Liver (tissue), 8 donors: ENCODE measurements at regions not wholly inside any gene's neighbourhood (a gene's known extent, or its start where the extent isn't known, plus 50 kb on each side); places are given as distances from the start of the nearest gene placed in this dataset.

Source experiments
- DNase-seq: peaks from one replicate; pipeline ENCODE4 v3.0.0-alpha.2; 2017; ENCODE audit warnings: low spot score
- H3K27ac ChIP-seq, 2 donors: one replicate each; pipeline ENCODE4 v1.7.0; 2013; ENCODE audit warnings: inconsistent platforms in 2 of 2, low read length in 2 of 2, control low read depth in 1 of 2, low read depth in 1 of 2, mild to moderate bottlenecking in 1 of 2
- H3K27me3 ChIP-seq, 4 donors: one replicate each; pipeline versions ENCODE4 v1.6.1 to v1.7.0; 2013; ENCODE audit warnings: low read length in 3 of 4, inconsistent platforms in 1 of 4, mild to moderate bottlenecking in 1 of 4, moderate library complexity in 1 of 4; ENCODE audit not compliant: control insufficient read depth in 4 of 4, insufficient read depth in 4 of 4
- H3K36me3 ChIP-seq, 4 donors: one replicate each; pipeline versions ENCODE4 v1.6.1 to v1.7.0; 2013; ENCODE audit warnings: low read length in 3 of 4, mild to moderate bottlenecking in 3 of 4, low read depth in 1 of 4, moderate library complexity in 1 of 4; ENCODE audit not compliant: control insufficient read depth in 4 of 4, insufficient read depth in 3 of 4
- H3K4me1 ChIP-seq, 4 donors: one replicate each; pipeline versions ENCODE4 v1.6.1 to v1.7.0; 2013; ENCODE audit warnings: low read length in 3 of 4, mild to moderate bottlenecking in 3 of 4, moderate library complexity in 1 of 4; ENCODE audit not compliant: control insufficient read depth in 4 of 4, insufficient read depth in 4 of 4
- H3K4me3 ChIP-seq, 3 donors: one replicate each; pipeline versions ENCODE4 v1.6.1 to v1.7.0; 2013; ENCODE audit warnings: low read length in 3 of 3, control low read depth in 1 of 3, low read depth in 1 of 3, mild to moderate bottlenecking in 1 of 3
- H3K9ac ChIP-seq, 2 donors: one replicate each; pipeline ENCODE4 v1.7.0; 2013; ENCODE audit warnings: low read length in 2 of 2, mild to moderate bottlenecking in 2 of 2, moderate library complexity in 2 of 2, control low read depth in 1 of 2, low read depth in 1 of 2
- H3K9me3 ChIP-seq, 4 donors: one replicate each; pipeline versions ENCODE4 v1.6.1 to v1.7.0; 2013; ENCODE audit warnings: low read length in 3 of 4; ENCODE audit not compliant: control insufficient read depth in 4 of 4
- EGR1 ChIP-seq, 2 donors: IDR thresholded peaks; 2 replicates each; pipeline ENCODE4 v1.6.1; 2016 to 2018; ENCODE audit warnings: antibody characterized with exemption in 2 of 2, low read depth in 2 of 2
- FOXA1 ChIP-seq: IDR thresholded peaks from 2 replicates; pipeline ENCODE4 v1.6.1; 2016; ENCODE audit warnings: antibody characterized with exemption
- FOXA2 ChIP-seq: IDR thresholded peaks from 2 replicates; pipeline ENCODE4 v1.6.1; 2016; ENCODE audit warnings: antibody characterized with exemption
- HNF4A ChIP-seq, 2 donors: conservative IDR thresholded peaks; 2 replicates each; pipeline ENCODE4 v1.6.1; 2016; ENCODE audit warnings: antibody characterized with exemption in 2 of 2, mild to moderate bottlenecking in 2 of 2
- HNF4G ChIP-seq: IDR thresholded peaks from 2 replicates; pipeline ENCODE4 v1.6.1; 2016; ENCODE audit warnings: antibody characterized with exemption
- JUND ChIP-seq, 2 donors: IDR thresholded peaks; 2 replicates each; pipeline ENCODE4 v1.6.1; 2016; ENCODE audit warnings: antibody characterized with exemption in 2 of 2
- NR2F2 ChIP-seq: IDR thresholded peaks from 2 replicates; pipeline ENCODE4 v1.6.1; 2016; ENCODE audit warnings: antibody characterized with exemption
- RAD21 ChIP-seq, 2 donors: IDR thresholded peaks; 2 replicates each; pipeline ENCODE4 v1.6.1; 2016; ENCODE audit warnings: antibody characterized with exemption in 2 of 2, mild to moderate bottlenecking in 2 of 2
- RXRA ChIP-seq, 2 donors: IDR thresholded peaks; 2 replicates each; pipeline ENCODE4 v1.6.1; 2017 to 2018; ENCODE audit warnings: antibody characterized with exemption in 2 of 2, mild to moderate bottlenecking in 1 of 2
- SP1 ChIP-seq: IDR thresholded peaks from 2 replicates; pipeline ENCODE4 v1.6.1; 2018; ENCODE audit warnings: antibody characterized with exemption, mild to moderate bottlenecking
- TAF1 ChIP-seq: conservative IDR thresholded peaks from 2 replicates; pipeline ENCODE4 v1.6.1; 2016; ENCODE audit warnings: antibody characterized with exemption, mild to moderate bottlenecking
- YY1 ChIP-seq: IDR thresholded peaks from 2 replicates; pipeline ENCODE4 v1.6.1; 2016; ENCODE audit warnings: antibody characterized with exemption, mild to moderate bottlenecking
- WGBS: extraction: QIAGEN DNeasy Blood & Tissue Kit; methylation state at CpG from one replicate; pipeline ENCODE4 v1.1.7; 2013; 5-methylcytosine and 5-hydroxymethylcytosine counted together
- TF ChIP-seq, protein P1 (sequence below): fragments of 150-350 bp; IDR thresholded peaks from 2 replicates; pipeline ENCODE4 v1.5.1; 2017; ENCODE audit warnings: improper control_type of control experiment, low read depth, low read length; ENCODE audit not compliant: missing input control
- TF ChIP-seq, protein P2 (sequence below): IDR thresholded peaks from 2 replicates; pipeline ENCODE4 v1.6.1; 2016; ENCODE audit warnings: antibody characterized with exemption
- TF ChIP-seq, protein P3 (sequence below): IDR thresholded peaks from 2 replicates; pipeline ENCODE4 v1.6.1; 2016; ENCODE audit warnings: antibody characterized with exemption, mild to moderate bottlenecking
- TF ChIP-seq, protein P4 (sequence below): IDR thresholded peaks from 2 replicates; pipeline ENCODE4 v1.6.1; 2016; ENCODE audit warnings: antibody characterized with exemption
- TF ChIP-seq, protein P5 (sequence below): IDR thresholded peaks from 2 replicates; pipeline ENCODE4 v1.6.1; 2016; ENCODE audit warnings: antibody characterized with exemption
- donor health status: healthy.
- donor health status: healthy.
- donor health status: healthy.
- donor health status: healthy.
- donor health status: healthy.

DNA sequence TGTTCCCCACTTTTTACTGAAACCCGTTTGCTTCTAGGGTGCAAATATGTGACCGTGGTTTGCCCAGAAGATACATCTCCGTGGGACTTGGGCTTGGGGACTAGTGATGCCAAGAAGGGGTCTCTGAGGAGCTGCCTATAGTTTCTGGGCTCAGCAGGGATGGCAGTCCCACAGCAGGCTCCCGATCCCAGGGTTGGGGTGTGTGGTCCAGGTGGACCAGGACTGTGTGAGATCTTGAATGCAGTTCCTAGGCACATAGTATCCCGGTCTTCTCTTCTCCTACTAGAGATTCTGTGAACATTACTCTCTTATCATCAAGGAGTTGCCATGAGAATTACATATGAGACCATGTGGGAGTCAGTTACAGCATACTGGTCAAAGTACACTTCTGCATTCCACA is 435.8 kb upstream of the SPRED2 start (continued):
- TF ChIP-seq, protein P1, sequence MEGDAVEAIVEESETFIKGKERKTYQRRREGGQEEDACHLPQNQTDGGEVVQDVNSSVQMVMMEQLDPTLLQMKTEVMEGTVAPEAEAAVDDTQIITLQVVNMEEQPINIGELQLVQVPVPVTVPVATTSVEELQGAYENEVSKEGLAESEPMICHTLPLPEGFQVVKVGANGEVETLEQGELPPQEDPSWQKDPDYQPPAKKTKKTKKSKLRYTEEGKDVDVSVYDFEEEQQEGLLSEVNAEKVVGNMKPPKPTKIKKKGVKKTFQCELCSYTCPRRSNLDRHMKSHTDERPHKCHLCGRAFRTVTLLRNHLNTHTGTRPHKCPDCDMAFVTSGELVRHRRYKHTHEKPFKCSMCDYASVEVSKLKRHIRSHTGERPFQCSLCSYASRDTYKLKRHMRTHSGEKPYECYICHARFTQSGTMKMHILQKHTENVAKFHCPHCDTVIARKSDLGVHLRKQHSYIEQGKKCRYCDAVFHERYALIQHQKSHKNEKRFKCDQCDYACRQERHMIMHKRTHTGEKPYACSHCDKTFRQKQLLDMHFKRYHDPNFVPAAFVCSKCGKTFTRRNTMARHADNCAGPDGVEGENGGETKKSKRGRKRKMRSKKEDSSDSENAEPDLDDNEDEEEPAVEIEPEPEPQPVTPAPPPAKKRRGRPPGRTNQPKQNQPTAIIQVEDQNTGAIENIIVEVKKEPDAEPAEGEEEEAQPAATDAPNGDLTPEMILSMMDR = no peak
- TF ChIP-seq HNF4G = no peak
- no peak for TF ChIP-seq NR2F2
- TF ChIP-seq SP1 = no peak
- no peak for TF ChIP-seq EGR1 (IDR thresholded peaks at IDR 0.05; ENCODE audit: low read depth in 2 of 2)
- no peak for TF ChIP-seq YY1

DNA sequence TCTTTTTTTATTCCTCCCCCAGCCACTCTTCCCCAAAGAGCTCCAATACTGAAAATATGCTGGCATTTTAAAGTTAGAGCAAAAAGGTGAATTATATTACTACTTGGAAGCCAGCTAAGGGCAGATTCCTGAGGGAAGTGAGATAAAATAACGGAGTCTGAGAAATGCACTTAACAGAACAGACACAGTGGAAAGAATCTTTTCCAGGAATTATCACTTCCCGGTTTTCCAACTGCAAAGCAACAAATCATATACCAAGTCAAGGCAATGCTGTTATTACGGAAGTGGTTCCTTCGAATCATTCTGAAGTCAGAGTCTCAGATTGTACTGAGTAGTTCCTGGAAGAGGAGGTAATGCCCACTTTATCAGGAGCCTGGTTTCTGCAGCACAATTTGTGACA is 435.0 kb upstream of the SPRED2 start:
- no peak overlapping the region for H3K9ac ChIP-seq
- 64% methylated on average over 4 of the region's 4 CpGs for WGBS
- H3K36me3 ChIP-seq = no peaks in the 10 kb centered on the region
- H3K27ac ChIP-seq = no peak overlapping the region
- H3K9me3 ChIP-seq = no peaks in the 10 kb centered on the region
- H3K4me3 ChIP-seq = no peak overlapping the region
- H3K4me1 ChIP-seq = no peaks in the 10 kb centered on the region
- DNase-seq = no peak
- TF ChIP-seq RAD21 (IDR thresholded peaks at IDR 0.05) = no peak
- no peak for TF ChIP-seq NR2F2
- TF ChIP-seq HNF4G = no peak
- TF ChIP-seq TAF1 = no peak
- TF ChIP-seq, protein P2, sequence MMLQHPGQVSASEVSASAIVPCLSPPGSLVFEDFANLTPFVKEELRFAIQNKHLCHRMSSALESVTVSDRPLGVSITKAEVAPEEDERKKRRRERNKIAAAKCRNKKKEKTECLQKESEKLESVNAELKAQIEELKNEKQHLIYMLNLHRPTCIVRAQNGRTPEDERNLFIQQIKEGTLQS = no peak
- no peak for TF ChIP-seq EGR1 (IDR thresholded peaks at IDR 0.05; ENCODE audit: low read depth in 2 of 2)
- no peak for TF ChIP-seq FOXA1
- TF ChIP-seq, protein P3, sequence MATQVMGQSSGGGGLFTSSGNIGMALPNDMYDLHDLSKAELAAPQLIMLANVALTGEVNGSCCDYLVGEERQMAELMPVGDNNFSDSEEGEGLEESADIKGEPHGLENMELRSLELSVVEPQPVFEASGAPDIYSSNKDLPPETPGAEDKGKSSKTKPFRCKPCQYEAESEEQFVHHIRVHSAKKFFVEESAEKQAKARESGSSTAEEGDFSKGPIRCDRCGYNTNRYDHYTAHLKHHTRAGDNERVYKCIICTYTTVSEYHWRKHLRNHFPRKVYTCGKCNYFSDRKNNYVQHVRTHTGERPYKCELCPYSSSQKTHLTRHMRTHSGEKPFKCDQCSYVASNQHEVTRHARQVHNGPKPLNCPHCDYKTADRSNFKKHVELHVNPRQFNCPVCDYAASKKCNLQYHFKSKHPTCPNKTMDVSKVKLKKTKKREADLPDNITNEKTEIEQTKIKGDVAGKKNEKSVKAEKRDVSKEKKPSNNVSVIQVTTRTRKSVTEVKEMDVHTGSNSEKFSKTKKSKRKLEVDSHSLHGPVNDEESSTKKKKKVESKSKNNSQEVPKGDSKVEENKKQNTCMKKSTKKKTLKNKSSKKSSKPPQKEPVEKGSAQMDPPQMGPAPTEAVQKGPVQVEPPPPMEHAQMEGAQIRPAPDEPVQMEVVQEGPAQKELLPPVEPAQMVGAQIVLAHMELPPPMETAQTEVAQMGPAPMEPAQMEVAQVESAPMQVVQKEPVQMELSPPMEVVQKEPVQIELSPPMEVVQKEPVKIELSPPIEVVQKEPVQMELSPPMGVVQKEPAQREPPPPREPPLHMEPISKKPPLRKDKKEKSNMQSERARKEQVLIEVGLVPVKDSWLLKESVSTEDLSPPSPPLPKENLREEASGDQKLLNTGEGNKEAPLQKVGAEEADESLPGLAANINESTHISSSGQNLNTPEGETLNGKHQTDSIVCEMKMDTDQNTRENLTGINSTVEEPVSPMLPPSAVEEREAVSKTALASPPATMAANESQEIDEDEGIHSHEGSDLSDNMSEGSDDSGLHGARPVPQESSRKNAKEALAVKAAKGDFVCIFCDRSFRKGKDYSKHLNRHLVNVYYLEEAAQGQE = no peak
- no peak for TF ChIP-seq RXRA (IDR thresholded peaks at IDR 0.05)
- TF ChIP-seq JUND (IDR thresholded peaks at IDR 0.05) = no peak
- TF ChIP-seq YY1 = no peak
- TF ChIP-seq, protein P4, sequence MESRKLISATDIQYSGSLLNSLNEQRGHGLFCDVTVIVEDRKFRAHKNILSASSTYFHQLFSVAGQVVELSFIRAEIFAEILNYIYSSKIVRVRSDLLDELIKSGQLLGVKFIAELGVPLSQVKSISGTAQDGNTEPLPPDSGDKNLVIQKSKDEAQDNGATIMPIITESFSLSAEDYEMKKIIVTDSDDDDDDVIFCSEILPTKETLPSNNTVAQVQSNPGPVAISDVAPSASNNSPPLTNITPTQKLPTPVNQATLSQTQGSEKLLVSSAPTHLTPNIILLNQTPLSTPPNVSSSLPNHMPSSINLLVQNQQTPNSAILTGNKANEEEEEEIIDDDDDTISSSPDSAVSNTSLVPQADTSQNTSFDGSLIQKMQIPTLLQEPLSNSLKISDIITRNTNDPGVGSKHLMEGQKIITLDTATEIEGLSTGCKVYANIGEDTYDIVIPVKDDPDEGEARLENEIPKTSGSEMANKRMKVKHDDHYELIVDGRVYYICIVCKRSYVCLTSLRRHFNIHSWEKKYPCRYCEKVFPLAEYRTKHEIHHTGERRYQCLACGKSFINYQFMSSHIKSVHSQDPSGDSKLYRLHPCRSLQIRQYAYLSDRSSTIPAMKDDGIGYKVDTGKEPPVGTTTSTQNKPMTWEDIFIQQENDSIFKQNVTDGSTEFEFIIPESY = no peak
- TF ChIP-seq FOXA2 = no peak
- no peak for TF ChIP-seq SP1
- peaks cover 0 to 3% (median 0%) of the 10 kb centered on the region in 4 donors for H3K27me3 ChIP-seq

DNA sequence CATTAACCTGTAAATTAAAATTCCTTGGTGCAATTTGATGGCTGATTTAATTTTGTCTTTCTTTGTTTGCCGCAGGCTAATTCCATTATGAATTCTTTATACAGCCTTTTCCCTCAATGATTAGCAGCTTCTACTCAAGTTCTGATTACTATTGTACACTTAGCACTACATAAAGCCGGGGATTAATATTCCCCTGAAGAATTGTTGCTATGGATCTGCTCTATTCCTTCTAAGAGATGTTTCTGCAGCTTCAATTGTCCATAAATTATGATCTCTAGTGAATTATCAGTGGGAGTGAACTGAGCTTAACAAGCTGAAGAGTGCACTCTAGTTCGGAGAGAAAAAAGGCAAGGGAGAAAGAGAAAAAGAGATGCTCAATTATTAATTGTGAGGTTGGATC is 433.7 kb upstream of the SPRED2 start:
- Histone ChIP-seq H3K27ac (no peak overlapping the region), H3K27me3 (peaks cover 0 to 3% (median 0%) of the 10 kb centered on the region in 4 donors), H3K9ac (no peak overlapping the region), H3K9me3 (no peaks in the 10 kb centered on the region), H3K4me1 (no peaks in the 10 kb centered on the region), H3K36me3 (no peaks in the 10 kb centered on the region), H3K4me3 (no peak overlapping the region)
- 90% methylated on average over 3 of the region's 3 CpGs for WGBS
- TF ChIP-seq, protein P1 = no peak
- TF ChIP-seq, protein P5, sequence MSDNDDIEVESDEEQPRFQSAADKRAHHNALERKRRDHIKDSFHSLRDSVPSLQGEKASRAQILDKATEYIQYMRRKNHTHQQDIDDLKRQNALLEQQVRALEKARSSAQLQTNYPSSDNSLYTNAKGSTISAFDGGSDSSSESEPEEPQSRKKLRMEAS = no peak
- no peak for TF ChIP-seq RAD21 (IDR thresholded peaks at IDR 0.05)
- TF ChIP-seq RXRA (IDR thresholded peaks at IDR 0.05) = no peak
- no peak for TF ChIP-seq HNF4A (conservative IDR thresholded peaks at IDR 0.05)
- TF ChIP-seq, protein P2 = no peak
- TF ChIP-seq FOXA2 = no peak
- no peak for DNase-seq
